Endothelial cell of umbilical vein (primary cell): ENCODE measurements at regions not wholly inside any gene's neighbourhood (a gene's known extent, or its start where the extent isn't known, plus 50 kb on each side); places are given as distances from the start of the nearest gene placed in this dataset.

Experiments
- CTCF ChIP-seq, 2 donors: IDR thresholded peaks; 1 replicate in 1 of 2; 2 replicates in 1 of 2; pipeline ENCODE4 v1.5.1; 2011; ENCODE audit warnings: low read length in 2 of 2, mild to moderate bottlenecking in 2 of 2, moderate library complexity in 2 of 2, control low read depth in 1 of 2, inconsistent platforms in 1 of 2, low read depth in 1 of 2; ENCODE audit not compliant: insufficient read depth in 1 of 2; ENCODE audit errors: extremely low read depth in 1 of 2
- EZH2 ChIP-seq: IDR thresholded peaks from 2 replicates; pipeline ENCODE4 v1.6.1; 2012; ENCODE audit warnings: borderline replicate concordance, low read depth, mild to moderate bottlenecking, moderate library complexity, low read length, inconsistent platforms; ENCODE audit not compliant: severe bottlenecking
- MYC ChIP-seq: IDR thresholded peaks from one replicate; pipeline ENCODE4 v1.6.1; 2011; ENCODE audit warnings: mild to moderate bottlenecking, low read depth, low read length
- POLR2AphosphoS5 ChIP-seq: IDR thresholded peaks from 2 replicates; pipeline ENCODE4 v1.6.1; 2012; ENCODE audit warnings: low read depth, mild to moderate bottlenecking, control low read depth, low read length, moderate library complexity; ENCODE audit not compliant: insufficient read depth

- TF ChIP-seq MYC (no peak), CTCF (IDR thresholded peaks at IDR 0.05; ENCODE audit: extremely low read depth in 1 of 2, insufficient read depth in 1 of 2, low read depth in 1 of 2, low read length in 2 of 2) (no peak), POLR2AphosphoS5 (no peak), EZH2 (no peak)
Measured at GRCh38 chr4:124123721-124124120, 588.8 kb downstream of the ANKRD50 start.
